OCI-LY7 (cell line): ENCODE measurements at regions not wholly inside any gene's neighbourhood (a gene's known extent, or its start where the extent isn't known, plus 50 kb on each side); places are given as distances from the start of the nearest gene placed in this dataset.
"Not testable (repeated sequence)": the region's sequence is repeated elsewhere in the genome, so short reads cannot be mapped to it uniquely, and the experiment has no call there.

Experiments used
- BruUV-seq: library from RNA; stranded (reverse); fragments of 400-500 nt; replicated peaks from 2 replicates; lab custom pipeline; 2021; lab: Mats Ljungman, UMichigan
- CTCF ChIA-PET: fragments of 300-600 bp; sonication (Branson Sonifier 250); formaldehyde crosslinking; loops from one replicate; lab custom pipeline; 2022; ENCODE audit warnings: antibody characterized with exemption; ENCODE audit not compliant: unreplicated experiment; lab: Charles Lee
- POLR2A ChIA-PET: fragments of 300-600 bp; sonication (Branson Sonifier 250); formaldehyde crosslinking; loops from one replicate; lab custom pipeline; 2022; ENCODE audit warnings: antibody characterized with exemption; lab: Charles Lee
- DNase-seq: peaks from one replicate; pipeline ENCODE4 v3.0.0-alpha.2; 2015; ENCODE audit warnings: low spot score
- H2AFZ ChIP-seq: fragments of 200-600 bp; sonication (generic), shearing (Covaris generic); 2 replicates; pipeline ENCODE4 v1.6.1; 2014; ENCODE audit warnings: mild to moderate bottlenecking, antibody characterized with exemption, low read length, moderate library complexity
- H3K27ac ChIP-seq: fragments of 200-600 bp; sonication (generic); 2 replicates; pipeline ENCODE4 v1.5.1; 2014; ENCODE audit warnings: mixed run types, low read depth, mild to moderate bottlenecking, moderate library complexity, low read length, inconsistent platforms; ENCODE audit not compliant: poor library complexity, severe bottlenecking
- H3K36me3 ChIP-seq: fragments of 200-600 bp; sonication (generic); 2 replicates; pipeline ENCODE4 v1.6.1; 2014; ENCODE audit warnings: mild to moderate bottlenecking, antibody characterized with exemption, low read length, moderate library complexity, mixed read lengths; ENCODE audit not compliant: insufficient read depth
- H3K4me1 ChIP-seq: fragments of 200-600 bp; sonication (generic); 2 replicates; pipeline ENCODE4 v1.5.1; 2014; ENCODE audit warnings: mild to moderate bottlenecking, low read length; ENCODE audit not compliant: insufficient read depth, poor library complexity, severe bottlenecking
- H3K4me2 ChIP-seq: fragments of 200-600 bp; sonication (generic); 2 replicates; pipeline ENCODE4 v1.6.1; 2014; ENCODE audit warnings: mild to moderate bottlenecking, low read length
- H3K4me3 ChIP-seq: fragments of 200-600 bp; sonication (generic); 2 replicates; pipeline ENCODE4 v1.5.1; 2014; ENCODE audit warnings: mild to moderate bottlenecking, low read depth, low read length; ENCODE audit not compliant: poor library complexity, severe bottlenecking
- H3K79me2 ChIP-seq: fragments of 200-600 bp; sonication (generic); 2 replicates; pipeline ENCODE4 v1.6.1; 2016; ENCODE audit warnings: low read depth, mild to moderate bottlenecking, low read length, moderate library complexity, mixed read lengths; ENCODE audit not compliant: insufficient read depth
- H3K9me2 ChIP-seq: fragments of 200-600 bp; sonication (generic); 2 replicates; pipeline ENCODE4 v1.6.1; 2016; ENCODE audit warnings: mild to moderate bottlenecking, low read length, mixed read lengths; ENCODE audit not compliant: insufficient read depth
- H3K9me3 ChIP-seq: fragments of 200-600 bp; sonication (generic); 2 replicates; pipeline ENCODE4 v1.6.1; 2014; ENCODE audit warnings: mild to moderate bottlenecking, mixed run types, low read length, mixed read lengths
- H4K20me1 ChIP-seq: fragments of 200-600 bp; sonication (generic); 2 replicates; pipeline ENCODE4 v1.6.1; 2014; ENCODE audit warnings: mild to moderate bottlenecking, antibody characterized with exemption, low read length, moderate library complexity, mixed read lengths; ENCODE audit not compliant: insufficient read depth
- EZH2phosphoT487 ChIP-seq: fragments of 200-600 bp; sonication (generic); IDR thresholded peaks from 2 replicates; pipeline ENCODE4 v1.6.1; 2018; ENCODE audit warnings: low read depth, borderline replicate concordance, mild to moderate bottlenecking, mixed run types, antibody characterized with exemption, low read length, moderate library complexity, mixed read lengths
- intact Hi-C: fragments of 100-400 bp; cut with micrococcal nuclease; formaldehyde crosslinking; loops from one replicate; pipeline ENCODE4 v1.10.0; 2022; ENCODE audit not compliant: unreplicated experiment
- TF ChIP-seq, protein P1 (sequence below): fragments of 200-600 bp; sonication (generic); conservative IDR thresholded peaks from 2 replicates; pipeline ENCODE4 v1.5.1; 2014; ENCODE audit warnings: mild to moderate bottlenecking, antibody characterized with exemption, low read length, moderate library complexity, mixed read lengths

- H4K20me1 ChIP-seq, result no peaks in the 10 kb centered on the region
- H3K9me3 ChIP-seq, result no peaks in the 10 kb centered on the region
- CTCF ChIA-PET, result no interaction called here
- no peak overlapping the region for H3K4me3 ChIP-seq
- H2AFZ ChIP-seq, result no peak overlapping the region
- no peaks in the 10 kb centered on the region for H3K9me2 ChIP-seq
- no peaks in the 10 kb centered on the region for H3K4me1 ChIP-seq
- POLR2A ChIA-PET, result no interaction called here
- H3K27ac ChIP-seq, result no peak overlapping the region
- no peak for DNase-seq
- intact Hi-C loops, result no loop called here
- TF ChIP-seq, protein P1, sequence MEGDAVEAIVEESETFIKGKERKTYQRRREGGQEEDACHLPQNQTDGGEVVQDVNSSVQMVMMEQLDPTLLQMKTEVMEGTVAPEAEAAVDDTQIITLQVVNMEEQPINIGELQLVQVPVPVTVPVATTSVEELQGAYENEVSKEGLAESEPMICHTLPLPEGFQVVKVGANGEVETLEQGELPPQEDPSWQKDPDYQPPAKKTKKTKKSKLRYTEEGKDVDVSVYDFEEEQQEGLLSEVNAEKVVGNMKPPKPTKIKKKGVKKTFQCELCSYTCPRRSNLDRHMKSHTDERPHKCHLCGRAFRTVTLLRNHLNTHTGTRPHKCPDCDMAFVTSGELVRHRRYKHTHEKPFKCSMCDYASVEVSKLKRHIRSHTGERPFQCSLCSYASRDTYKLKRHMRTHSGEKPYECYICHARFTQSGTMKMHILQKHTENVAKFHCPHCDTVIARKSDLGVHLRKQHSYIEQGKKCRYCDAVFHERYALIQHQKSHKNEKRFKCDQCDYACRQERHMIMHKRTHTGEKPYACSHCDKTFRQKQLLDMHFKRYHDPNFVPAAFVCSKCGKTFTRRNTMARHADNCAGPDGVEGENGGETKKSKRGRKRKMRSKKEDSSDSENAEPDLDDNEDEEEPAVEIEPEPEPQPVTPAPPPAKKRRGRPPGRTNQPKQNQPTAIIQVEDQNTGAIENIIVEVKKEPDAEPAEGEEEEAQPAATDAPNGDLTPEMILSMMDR, result no peak
- no peak for TF ChIP-seq EZH2phosphoT487
- H3K79me2 ChIP-seq, result no peaks in the 10 kb centered on the region
- H3K4me2 ChIP-seq, result no peak overlapping the region
- no TSS peak for BruUV-seq
- H3K36me3 ChIP-seq, result no peaks in the 10 kb centered on the region
These were observed 119.6 kb upstream of the PITX1 start for GRCh38 chr5:135153661-135154060.

GRCh38 chr5:135153259-135153658 is 119.2 kb upstream of the PITX1 start:
- TF ChIP-seq, protein P1, result no peak
- TF ChIP-seq EZH2phosphoT487, result no peak
- CTCF ChIA-PET, result no interaction called here
- Histone ChIP-seq H3K4me2 (no peak overlapping the region), H3K27ac (no peak overlapping the region), H2AFZ (no peak overlapping the region), H3K79me2 (no peaks in the 10 kb centered on the region), H3K4me1 (no peaks in the 10 kb centered on the region), H3K9me3 (no peaks in the 10 kb centered on the region), H4K20me1 (no peaks in the 10 kb centered on the region), H3K4me3 (no peak overlapping the region), H3K36me3 (no peaks in the 10 kb centered on the region), H3K9me2 (no peaks in the 10 kb centered on the region)
- intact Hi-C loops, result no loop called here
- DNase-seq, result no peak
- no TSS peak for BruUV-seq
- POLR2A ChIA-PET, result interaction anchor here (0.5 kb wide), 1 partner anchor 77 kb away, joined by 3 read pairs; no protein-coding TSS in a partner anchor

DNA sequence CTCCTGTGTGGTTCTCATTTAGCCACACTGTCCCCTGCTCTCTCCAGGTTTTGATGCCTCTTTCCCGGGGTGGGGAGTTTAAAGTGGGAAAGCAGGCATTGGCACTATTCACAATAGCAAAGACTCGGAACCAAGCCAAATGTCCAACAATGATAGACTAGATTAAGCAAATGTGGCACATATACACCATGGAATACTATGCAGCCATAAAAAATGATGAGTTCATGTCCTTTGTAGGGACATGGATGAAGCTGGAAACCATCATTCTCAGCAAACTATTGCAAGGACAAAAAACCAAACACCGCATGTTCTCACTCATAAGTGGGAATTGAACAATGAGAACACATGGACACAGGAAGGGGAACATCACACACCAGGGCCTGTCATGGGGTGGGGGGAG is 117.6 kb upstream of the PITX1 start:
- H3K36me3 ChIP-seq, H3K4me3 ChIP-seq, BruUV-seq, H3K9me3 ChIP-seq, DNase-seq, H2AFZ ChIP-seq, CTCF ChIA-PET, H3K79me2 ChIP-seq, POLR2A ChIA-PET, intact Hi-C loops, H3K4me2 ChIP-seq, H3K27ac ChIP-seq, H3K9me2 ChIP-seq, H3K4me1 ChIP-seq, H4K20me1 ChIP-seq: not testable (repeated sequence)
